ENCODE measurements at regions not wholly inside any gene's neighbourhood (a gene's known extent, or its start where the extent isn't known, plus 50 kb on each side); places are given as distances from the start of the nearest gene placed in this dataset.

GRCh38 chr3:159062734-159063410, 261.0 kb downstream of the MFSD1 start:
- Histone ChIP-seq H3K9me3 (ENCODE audit: control insufficient read depth in 3 of 3, low read length in 3 of 3) (no peaks in the 10 kb centered on the region), H3K4me3 (ENCODE audit: low read length in 3 of 3) (no peak overlapping the region), H3K9ac (ENCODE audit: low read depth in 1 of 3, low read length in 3 of 3) (no peak overlapping the region), H3K4me1 (ENCODE audit: control insufficient read depth in 3 of 3, insufficient read depth in 3 of 3, low read length in 3 of 3) (no peaks in the 10 kb centered on the region), H3K27me3 (ENCODE audit: control insufficient read depth in 3 of 3, insufficient read depth in 3 of 3, low read length in 3 of 3) (no peaks in the 10 kb centered on the region), H3K27ac (ENCODE audit: low read depth, low read length) (no peak overlapping the region), H3K36me3 (ENCODE audit: control insufficient read depth in 3 of 3, insufficient read depth in 3 of 3, low read length in 3 of 3) (no peaks in the 10 kb centered on the region)

GRCh38 chr3:159069091-159069490, 267.2 kb downstream of the MFSD1 start, which contains the start of gene IQCJ:
TSS of gene IQCJ (plus strand) at chr3:159069319.
- H3K27ac ChIP-seq (ENCODE audit: low read depth, low read length) = no peak within 1 kb of the TSS
- no peaks in the 10 kb centered on the region for H3K4me1 ChIP-seq (ENCODE audit: control insufficient read depth in 3 of 3, insufficient read depth in 3 of 3, low read length in 3 of 3)
- H3K9me3 ChIP-seq (ENCODE audit: control insufficient read depth in 3 of 3, low read length in 3 of 3) = no peaks in the 10 kb centered on the region
- no peak within 1 kb of the TSS for H3K4me3 ChIP-seq (ENCODE audit: low read length in 3 of 3)
- no peaks in the 10 kb centered on the region for H3K36me3 ChIP-seq (ENCODE audit: control insufficient read depth in 3 of 3, insufficient read depth in 3 of 3, low read length in 3 of 3)
- no peak within 1 kb of the TSS for H3K9ac ChIP-seq (ENCODE audit: low read depth in 1 of 3, low read length in 3 of 3)
- no peaks in the 10 kb centered on the region for H3K27me3 ChIP-seq (ENCODE audit: control insufficient read depth in 3 of 3, insufficient read depth in 3 of 3, low read length in 3 of 3)

- no peaks in the 10 kb centered on the region for H3K27me3 ChIP-seq (ENCODE audit: control insufficient read depth in 3 of 3, insufficient read depth in 3 of 3, low read length in 3 of 3)
- no peaks in the 10 kb centered on the region for H3K36me3 ChIP-seq (ENCODE audit: control insufficient read depth in 3 of 3, insufficient read depth in 3 of 3, low read length in 3 of 3)
- no peak overlapping the region for H3K9ac ChIP-seq (ENCODE audit: low read depth in 1 of 3, low read length in 3 of 3)
- no peaks in the 10 kb centered on the region for H3K9me3 ChIP-seq (ENCODE audit: control insufficient read depth in 3 of 3, low read length in 3 of 3)
- no peak overlapping the region for H3K4me3 ChIP-seq (ENCODE audit: low read length in 3 of 3)
- no peak overlapping the region for H3K27ac ChIP-seq (ENCODE audit: low read depth, low read length)
- no peaks in the 10 kb centered on the region for H3K4me1 ChIP-seq (ENCODE audit: control insufficient read depth in 3 of 3, insufficient read depth in 3 of 3, low read length in 3 of 3)
Measured at GRCh38 chr3:159069866-159070425, 268.1 kb downstream of the MFSD1 start.

- no peaks in the 10 kb centered on the region for H3K36me3 ChIP-seq (ENCODE audit: control insufficient read depth in 3 of 3, insufficient read depth in 3 of 3, low read length in 3 of 3)
- H3K27me3 ChIP-seq (ENCODE audit: control insufficient read depth in 3 of 3, insufficient read depth in 3 of 3, low read length in 3 of 3) = no peaks in the 10 kb centered on the region
Measured at GRCh38 chr3:159074756-159075701, 273.2 kb downstream of the MFSD1 start.

GRCh38 chr3:159077860-159078259, 276.0 kb downstream of the MFSD1 start:
- H3K36me3 ChIP-seq (ENCODE audit: control insufficient read depth in 3 of 3, insufficient read depth in 3 of 3, low read length in 3 of 3) = no peaks in the 10 kb centered on the region
- no peaks in the 10 kb centered on the region for H3K4me1 ChIP-seq (ENCODE audit: control insufficient read depth in 3 of 3, insufficient read depth in 3 of 3, low read length in 3 of 3)
- no peak overlapping the region for H3K4me3 ChIP-seq (ENCODE audit: low read length in 3 of 3)
- no peak overlapping the region for H3K9ac ChIP-seq (ENCODE audit: low read depth in 1 of 3, low read length in 3 of 3)
- no peaks in the 10 kb centered on the region for H3K27me3 ChIP-seq (ENCODE audit: control insufficient read depth in 3 of 3, insufficient read depth in 3 of 3, low read length in 3 of 3)
- H3K9me3 ChIP-seq (ENCODE audit: control insufficient read depth in 3 of 3, low read length in 3 of 3) = no peaks in the 10 kb centered on the region
- no peak overlapping the region for H3K27ac ChIP-seq (ENCODE audit: low read depth, low read length)

More at GRCh38 chr3:159074756-159075701, 273.2 kb downstream of the MFSD1 start:
- H3K9ac ChIP-seq (ENCODE audit: low read depth in 1 of 3, low read length in 3 of 3) = no peak overlapping the region
- H3K4me3 ChIP-seq (ENCODE audit: low read length in 3 of 3) = no peak overlapping the region
- H3K27ac ChIP-seq (ENCODE audit: low read depth, low read length) = no peak overlapping the region
- no peaks in the 10 kb centered on the region for H3K9me3 ChIP-seq (ENCODE audit: control insufficient read depth in 3 of 3, low read length in 3 of 3)
- H3K4me1 ChIP-seq (ENCODE audit: control insufficient read depth in 3 of 3, insufficient read depth in 3 of 3, low read length in 3 of 3) = no peaks in the 10 kb centered on the region

GRCh38 chr3:159080256-159080655, 278.4 kb downstream of the MFSD1 start:
- no peak overlapping the region for H3K27ac ChIP-seq (ENCODE audit: low read depth, low read length)

GRCh38 chr3:159080821-159081220, 279.0 kb downstream of the MFSD1 start:
- H3K4me3 ChIP-seq (ENCODE audit: low read length in 3 of 3) = no peak overlapping the region
- no peak overlapping the region for H3K9ac ChIP-seq (ENCODE audit: low read depth in 1 of 3, low read length in 3 of 3)
- no peaks in the 10 kb centered on the region for H3K27me3 ChIP-seq (ENCODE audit: control insufficient read depth in 3 of 3, insufficient read depth in 3 of 3, low read length in 3 of 3)

More at GRCh38 chr3:159080256-159080655, 278.4 kb downstream of the MFSD1 start:
- Histone ChIP-seq H3K4me3 (ENCODE audit: low read length in 3 of 3) (no peak overlapping the region), H3K9me3 (ENCODE audit: control insufficient read depth in 3 of 3, low read length in 3 of 3) (peaks cover 0 to 2% (median 0%) of the 10 kb centered on the region in 3 donors), H3K4me1 (ENCODE audit: control insufficient read depth in 3 of 3, insufficient read depth in 3 of 3, low read length in 3 of 3) (no peaks in the 10 kb centered on the region), H3K36me3 (ENCODE audit: control insufficient read depth in 3 of 3, insufficient read depth in 3 of 3, low read length in 3 of 3) (no peaks in the 10 kb centered on the region), H3K27me3 (ENCODE audit: control insufficient read depth in 3 of 3, insufficient read depth in 3 of 3, low read length in 3 of 3) (no peaks in the 10 kb centered on the region), H3K9ac (ENCODE audit: low read depth in 1 of 3, low read length in 3 of 3) (no peak overlapping the region)

GRCh38 chr3:159082519-159082918, 280.7 kb downstream of the MFSD1 start:
- Histone ChIP-seq H3K4me1 (ENCODE audit: control insufficient read depth in 3 of 3, insufficient read depth in 3 of 3, low read length in 3 of 3) (no peaks in the 10 kb centered on the region), H3K4me3 (ENCODE audit: low read length in 3 of 3) (no peak overlapping the region), H3K27ac (ENCODE audit: low read depth, low read length) (no peak overlapping the region), H3K36me3 (ENCODE audit: control insufficient read depth in 3 of 3, insufficient read depth in 3 of 3, low read length in 3 of 3) (no peaks in the 10 kb centered on the region), H3K9ac (ENCODE audit: low read depth in 1 of 3, low read length in 3 of 3) (no peak overlapping the region), H3K27me3 (ENCODE audit: control insufficient read depth in 3 of 3, insufficient read depth in 3 of 3, low read length in 3 of 3) (no peaks in the 10 kb centered on the region), H3K9me3 (ENCODE audit: control insufficient read depth in 3 of 3, low read length in 3 of 3) (peaks cover 0 to 2% (median 0%) of the 10 kb centered on the region in 3 donors)

More at GRCh38 chr3:159080821-159081220, 279.0 kb downstream of the MFSD1 start:
- Histone ChIP-seq H3K4me1 (ENCODE audit: control insufficient read depth in 3 of 3, insufficient read depth in 3 of 3, low read length in 3 of 3) (no peaks in the 10 kb centered on the region), H3K36me3 (ENCODE audit: control insufficient read depth in 3 of 3, insufficient read depth in 3 of 3, low read length in 3 of 3) (no peaks in the 10 kb centered on the region), H3K27ac (ENCODE audit: low read depth, low read length) (no peak overlapping the region), H3K9me3 (ENCODE audit: control insufficient read depth in 3 of 3, low read length in 3 of 3) (peaks cover 0 to 2% (median 0%) of the 10 kb centered on the region in 3 donors)

GRCh38 chr3:159091936-159092335, 290.1 kb downstream of the MFSD1 start:
- Histone ChIP-seq H3K27ac (ENCODE audit: low read depth, low read length) (no peak overlapping the region), H3K27me3 (ENCODE audit: control insufficient read depth in 3 of 3, insufficient read depth in 3 of 3, low read length in 3 of 3) (no peaks in the 10 kb centered on the region), H3K9ac (ENCODE audit: low read depth in 1 of 3, low read length in 3 of 3) (no peak overlapping the region), H3K4me3 (ENCODE audit: low read length in 3 of 3) (no peak overlapping the region), H3K9me3 (ENCODE audit: control insufficient read depth in 3 of 3, low read length in 3 of 3) (no peaks in the 10 kb centered on the region), H3K4me1 (ENCODE audit: control insufficient read depth in 3 of 3, insufficient read depth in 3 of 3, low read length in 3 of 3) (no peaks in the 10 kb centered on the region), H3K36me3 (ENCODE audit: control insufficient read depth in 3 of 3, insufficient read depth in 3 of 3, low read length in 3 of 3) (no peaks in the 10 kb centered on the region)

GRCh38 chr3:159102001-159102400, 300.1 kb downstream of the MFSD1 start:
- H3K4me3 ChIP-seq (ENCODE audit: low read length in 3 of 3) = no peak overlapping the region
- no peaks in the 10 kb centered on the region for H3K9me3 ChIP-seq (ENCODE audit: control insufficient read depth in 3 of 3, low read length in 3 of 3)
- no peaks in the 10 kb centered on the region for H3K4me1 ChIP-seq (ENCODE audit: control insufficient read depth in 3 of 3, insufficient read depth in 3 of 3, low read length in 3 of 3)
- no peak overlapping the region for H3K9ac ChIP-seq (ENCODE audit: low read depth in 1 of 3, low read length in 3 of 3)
- H3K27ac ChIP-seq (ENCODE audit: low read depth, low read length) = no peak overlapping the region
- H3K36me3 ChIP-seq (ENCODE audit: control insufficient read depth in 3 of 3, insufficient read depth in 3 of 3, low read length in 3 of 3) = no peaks in the 10 kb centered on the region
- no peaks in the 10 kb centered on the region for H3K27me3 ChIP-seq (ENCODE audit: control insufficient read depth in 3 of 3, insufficient read depth in 3 of 3, low read length in 3 of 3)
